Fibroblast of lung (primary cell): ENCODE measurements at regions not wholly inside any gene's neighbourhood (a gene's known extent, or its start where the extent isn't known, plus 50 kb on each side); places are given as distances from the start of the nearest gene placed in this dataset.

ENCODE experiments used
- DNase-seq, 2 donors: peaks; one replicate each; pipeline versions ENCODE4 v3.0.0 to v3.0.0-alpha.2; 2010; ENCODE audit warnings: low read depth in 2 of 2
- H2AFZ ChIP-seq: 2 replicates; pipeline ENCODE4 v1.5.1; 2012; ENCODE audit warnings: low read length, control low read depth, inconsistent platforms
- H3K27ac ChIP-seq: 2 replicates; pipeline ENCODE4 v1.5.1; 2011; ENCODE audit warnings: low read length, control low read depth; ENCODE audit not compliant: insufficient read depth
- H3K27me3 ChIP-seq: 2 replicates; pipeline ENCODE4 v1.5.1; 2011; ENCODE audit warnings: mild to moderate bottlenecking, low read length; ENCODE audit not compliant: control insufficient read depth, insufficient read depth
- H3K36me3 ChIP-seq: 2 replicates; pipeline ENCODE4 v1.5.1; 2011; ENCODE audit warnings: low read length; ENCODE audit not compliant: control insufficient read depth, insufficient read depth
- H3K4me1 ChIP-seq: 2 replicates; pipeline ENCODE4 v1.5.1; 2011; ENCODE audit warnings: low read length; ENCODE audit not compliant: control insufficient read depth, insufficient read depth; ENCODE audit errors: extremely low read depth
- H3K4me2 ChIP-seq: 2 replicates; pipeline ENCODE4 v1.5.1; 2011; ENCODE audit warnings: low read length, control low read depth; ENCODE audit not compliant: insufficient read depth; ENCODE audit errors: extremely low read depth
- H3K4me3 ChIP-seq, 4 experiments: fragments of 200-600 bp in 1 of 4; sonication (generic) in 1 of 4; replicated peaks in 1 of 4; 2 replicates each; pipeline ENCODE4 v1.5.1; 2011 to 2016; ENCODE audit warnings: low read length in 4 of 4, low read depth in 3 of 4, mild to moderate bottlenecking in 3 of 4, control low read depth in 2 of 4, inconsistent platforms in 1 of 4, mixed read lengths in 1 of 4; ENCODE audit not compliant: insufficient read depth in 1 of 4; ENCODE audit errors: control extremely low read depth in 1 of 4
- H3K79me2 ChIP-seq: 2 replicates; pipeline ENCODE4 v1.5.1; 2012; ENCODE audit warnings: mild to moderate bottlenecking, low read length, inconsistent platforms; ENCODE audit not compliant: control insufficient read depth, insufficient read depth
- H3K9ac ChIP-seq: 2 replicates; pipeline ENCODE4 v1.5.1; 2011; ENCODE audit warnings: mild to moderate bottlenecking, low read length, control low read depth; ENCODE audit not compliant: insufficient read depth
- H3K9me3 ChIP-seq: 2 replicates; pipeline ENCODE4 v1.5.1; 2012; ENCODE audit warnings: low read depth, low read length; ENCODE audit not compliant: control insufficient read depth, insufficient read depth
- H4K20me1 ChIP-seq: 2 replicates; pipeline ENCODE4 v1.5.1; 2011; ENCODE audit warnings: low read length; ENCODE audit not compliant: control insufficient read depth, insufficient read depth; ENCODE audit errors: extremely low read depth
- EZH2 ChIP-seq: IDR thresholded peaks from 2 replicates; pipeline ENCODE4 v1.5.1; 2012; ENCODE audit warnings: low read length, control low read depth, mild to moderate bottlenecking; ENCODE audit errors: missing control alignments
- TF ChIP-seq, protein P1 (sequence below), 2 donors: IDR thresholded peaks in 1 of 2; conservative IDR thresholded peaks in 1 of 2; 1 replicate in 1 of 2; 2 replicates in 1 of 2; pipeline ENCODE4 v1.5.1; 2011 to 2012; ENCODE audit warnings: low read length in 2 of 2, control low read depth in 1 of 2, inconsistent platforms in 1 of 2, low read depth in 1 of 2, mild to moderate bottlenecking in 1 of 2

DNA sequence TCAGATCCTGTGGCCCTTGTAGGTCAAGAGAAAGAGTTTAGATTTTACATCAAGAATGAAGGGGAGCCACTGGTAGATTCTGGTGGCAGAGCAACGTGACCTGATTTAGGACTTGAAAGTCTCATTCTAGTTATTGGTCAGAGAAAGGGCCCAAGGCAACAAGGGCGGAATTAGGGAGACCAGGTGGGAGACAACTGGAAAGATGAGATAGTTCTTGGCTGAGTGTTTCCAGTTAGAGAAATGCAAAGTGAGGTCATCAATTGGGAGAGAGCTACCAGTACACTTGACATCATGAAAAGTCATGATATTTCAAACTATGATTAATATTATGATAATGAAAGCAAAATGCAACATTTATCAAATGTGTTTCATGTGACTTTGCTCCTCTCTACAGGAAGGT is 147.2 kb upstream of the FAM20A start:
- Histone ChIP-seq H3K36me3 (no peaks in the 10 kb centered on the region), H3K79me2 (no peaks in the 10 kb centered on the region), H3K4me3 (no peak overlapping the region), H4K20me1 (no peaks in the 10 kb centered on the region), H3K27ac (no peak overlapping the region), H3K4me1 (no peaks in the 10 kb centered on the region), H2AFZ (no peak overlapping the region), H3K9ac (no peak overlapping the region), H3K4me2 (no peak overlapping the region), H3K9me3 (no peaks in the 10 kb centered on the region), H3K27me3 (no peaks in the 10 kb centered on the region)
- TF ChIP-seq EZH2: no peak
- TF ChIP-seq, protein P1, sequence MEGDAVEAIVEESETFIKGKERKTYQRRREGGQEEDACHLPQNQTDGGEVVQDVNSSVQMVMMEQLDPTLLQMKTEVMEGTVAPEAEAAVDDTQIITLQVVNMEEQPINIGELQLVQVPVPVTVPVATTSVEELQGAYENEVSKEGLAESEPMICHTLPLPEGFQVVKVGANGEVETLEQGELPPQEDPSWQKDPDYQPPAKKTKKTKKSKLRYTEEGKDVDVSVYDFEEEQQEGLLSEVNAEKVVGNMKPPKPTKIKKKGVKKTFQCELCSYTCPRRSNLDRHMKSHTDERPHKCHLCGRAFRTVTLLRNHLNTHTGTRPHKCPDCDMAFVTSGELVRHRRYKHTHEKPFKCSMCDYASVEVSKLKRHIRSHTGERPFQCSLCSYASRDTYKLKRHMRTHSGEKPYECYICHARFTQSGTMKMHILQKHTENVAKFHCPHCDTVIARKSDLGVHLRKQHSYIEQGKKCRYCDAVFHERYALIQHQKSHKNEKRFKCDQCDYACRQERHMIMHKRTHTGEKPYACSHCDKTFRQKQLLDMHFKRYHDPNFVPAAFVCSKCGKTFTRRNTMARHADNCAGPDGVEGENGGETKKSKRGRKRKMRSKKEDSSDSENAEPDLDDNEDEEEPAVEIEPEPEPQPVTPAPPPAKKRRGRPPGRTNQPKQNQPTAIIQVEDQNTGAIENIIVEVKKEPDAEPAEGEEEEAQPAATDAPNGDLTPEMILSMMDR (conservative IDR thresholded peaks at IDR 0.05 in 1 of 2, IDR thresholded peaks at IDR 0.05 in 1 of 2; ENCODE audit: low read depth in 1 of 2, low read length in 2 of 2): no peak
- DNase-seq: no peak

DNA sequence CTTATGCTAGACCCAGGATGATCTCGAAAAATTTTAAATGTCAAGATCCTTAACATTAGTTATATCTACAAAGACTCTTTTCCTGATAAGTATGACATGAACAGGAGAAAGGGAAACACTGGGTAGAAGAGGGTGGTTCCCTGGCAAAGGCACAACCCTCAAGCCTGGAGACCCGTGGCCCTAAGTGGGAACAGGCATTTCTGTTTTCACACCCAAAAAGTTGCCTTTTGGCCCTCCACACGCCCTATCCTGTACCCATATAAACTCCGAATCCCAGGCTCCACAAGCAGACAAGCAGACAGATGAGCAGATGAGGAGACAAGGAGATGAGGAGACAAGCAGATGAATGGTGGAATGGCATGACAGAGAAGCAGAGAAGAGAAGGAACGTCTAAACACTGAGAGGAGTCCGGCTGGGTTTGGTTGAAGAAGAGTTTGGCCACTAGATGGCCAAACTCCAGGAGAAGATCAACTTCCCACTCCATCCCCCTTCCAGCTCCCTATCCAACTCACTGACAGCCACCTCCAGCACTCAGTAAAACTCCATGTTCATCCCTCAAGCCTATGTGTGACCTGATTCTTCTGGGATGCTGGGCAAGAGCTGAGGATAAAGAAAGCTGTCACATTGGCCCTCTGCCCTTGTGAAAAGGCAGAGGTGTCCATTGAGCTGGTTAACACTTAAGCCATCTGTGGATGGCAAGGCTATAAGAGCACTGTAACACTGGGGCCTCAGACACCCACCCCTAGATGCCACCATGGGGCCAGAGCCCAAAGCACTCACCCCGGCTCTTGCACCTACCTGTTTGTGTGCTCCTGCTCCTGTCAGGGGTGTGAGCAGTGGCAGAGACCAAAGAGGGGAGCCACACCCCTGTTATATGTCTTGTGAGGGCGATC is 139.6 kb upstream of the FAM20A start:
- TF ChIP-seq EZH2: no peak
- TF ChIP-seq, protein P1 (conservative IDR thresholded peaks at IDR 0.05 in 1 of 2, IDR thresholded peaks at IDR 0.05 in 1 of 2; ENCODE audit: low read depth in 1 of 2, low read length in 2 of 2): no peak

DNA sequence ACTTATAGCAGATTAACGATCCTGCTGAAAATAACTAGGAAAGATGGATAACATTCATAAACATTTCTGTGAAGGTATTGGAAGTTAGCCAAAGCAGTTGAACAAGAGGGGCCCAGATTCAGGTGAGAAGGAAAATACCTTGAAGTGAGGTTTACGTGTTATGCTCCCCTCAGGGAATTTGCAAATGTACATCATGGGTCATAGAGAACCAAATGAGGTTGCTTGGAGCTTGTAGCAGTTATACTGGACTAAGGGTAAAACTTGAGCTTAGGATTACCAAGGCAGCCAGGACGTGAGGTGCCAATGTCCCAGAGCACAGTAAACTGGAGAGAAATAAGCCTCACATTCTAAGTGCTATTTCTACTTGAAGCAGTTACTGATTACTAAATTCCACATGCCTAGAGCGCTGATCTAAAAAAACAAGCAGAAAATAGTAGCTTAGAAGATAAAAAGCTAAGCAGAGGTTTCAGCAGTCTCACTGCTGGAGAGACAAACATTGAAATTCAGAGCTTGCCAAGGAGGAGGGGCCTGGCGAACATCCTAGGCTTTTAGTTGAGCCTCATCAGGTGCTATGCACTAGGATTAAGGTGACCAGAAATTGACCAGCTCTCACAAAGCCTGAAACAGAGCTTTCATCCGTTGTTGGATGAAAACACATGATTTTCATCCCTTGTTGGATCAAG is 136.7 kb upstream of the FAM20A start:
- no peaks in the 10 kb centered on the region for H3K36me3 ChIP-seq
- H3K9ac ChIP-seq: no peak overlapping the region
- no peak for TF ChIP-seq EZH2
- TF ChIP-seq, protein P1 (conservative IDR thresholded peaks at IDR 0.05 in 1 of 2, IDR thresholded peaks at IDR 0.05 in 1 of 2; ENCODE audit: low read depth in 1 of 2, low read length in 2 of 2): no peak
- no peaks in the 10 kb centered on the region for H3K79me2 ChIP-seq
- no peak overlapping the region for H3K27ac ChIP-seq
- DNase-seq: no peak
- no peak overlapping the region for H3K4me2 ChIP-seq
- H4K20me1 ChIP-seq: no peaks in the 10 kb centered on the region
- no peak overlapping the region for H3K4me3 ChIP-seq
- H3K27me3 ChIP-seq: no peaks in the 10 kb centered on the region
- no peak overlapping the region for H2AFZ ChIP-seq
- H3K9me3 ChIP-seq: no peaks in the 10 kb centered on the region
- no peaks in the 10 kb centered on the region for H3K4me1 ChIP-seq

More for the DNA sequence above, 139.6 kb upstream of the FAM20A start:
- Histone ChIP-seq H3K4me2 (no peak overlapping the region), H3K4me1 (no peaks in the 10 kb centered on the region), H3K9ac (no peak overlapping the region), H4K20me1 (no peaks in the 10 kb centered on the region), H3K79me2 (no peaks in the 10 kb centered on the region), H3K9me3 (no peaks in the 10 kb centered on the region), H3K36me3 (no peaks in the 10 kb centered on the region), H3K4me3 (no peak overlapping the region), H2AFZ (no peak overlapping the region), H3K27ac (no peak overlapping the region), H3K27me3 (no peaks in the 10 kb centered on the region)
- DNase-seq: no peak
